Stimulated activated CD4-positive, alpha-beta T cell treated with anti-CD3 and anti-CD28 coated beads, TNF-alpha, amount 100 ng/mL, for 1 hour (primary cell): ENCODE measurements at regions not wholly inside any gene's neighbourhood (a gene's known extent, or its start where the extent isn't known, plus 50 kb on each side); places are given as distances from the start of the nearest gene placed in this dataset.
"Not testable (repeated sequence)": the region's sequence is repeated elsewhere in the genome, so short reads cannot be mapped to it uniquely, and the experiment has no call there.

Experiments used
- DNase-seq, 3 donors: peaks; one replicate each; pipeline ENCODE4 v3.0.0-alpha.2; 2020; ENCODE audit warnings: low read depth in 3 of 3, low spot score in 1 of 3

DNA sequence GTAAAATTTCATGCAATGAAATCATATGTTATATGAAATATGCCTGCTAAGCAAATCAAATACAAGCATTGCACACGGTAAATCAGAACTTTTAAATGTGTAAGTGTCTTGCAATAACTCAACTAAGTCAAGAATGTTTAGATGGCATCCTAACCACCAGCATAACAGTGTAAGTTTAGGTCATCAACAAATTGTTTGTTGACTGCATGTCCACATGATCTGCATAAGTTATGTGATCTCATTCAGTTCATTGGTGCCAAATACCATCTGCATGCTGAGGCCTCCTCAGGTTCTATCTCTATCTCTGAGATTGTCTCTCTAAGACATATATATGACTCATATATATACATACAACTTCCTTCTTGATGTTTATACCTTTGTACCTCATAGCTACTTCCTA lies 159.6 kb upstream of the STK32A start:
- no peak for DNase-seq

DNA sequence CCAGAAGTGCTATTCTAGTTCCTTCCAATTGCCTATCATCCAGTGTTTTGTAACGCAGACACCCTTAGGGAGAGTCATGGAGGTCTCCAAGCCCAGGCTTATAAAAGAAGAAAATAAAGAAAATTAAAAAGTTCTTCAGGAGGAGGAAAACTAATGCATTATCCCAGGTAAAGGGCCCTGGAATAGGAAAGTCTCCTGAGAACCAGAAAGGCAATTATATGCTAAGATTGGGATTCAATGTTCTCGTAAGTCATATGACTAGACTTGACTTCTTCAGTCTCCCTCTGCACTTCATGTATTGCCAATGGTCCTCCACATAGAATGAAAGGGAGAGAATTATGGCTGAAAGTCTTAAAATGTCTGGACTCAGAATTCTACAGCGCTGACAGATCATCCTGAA lies 154.4 kb upstream of the STK32A start:
- no peak for DNase-seq

DNA sequence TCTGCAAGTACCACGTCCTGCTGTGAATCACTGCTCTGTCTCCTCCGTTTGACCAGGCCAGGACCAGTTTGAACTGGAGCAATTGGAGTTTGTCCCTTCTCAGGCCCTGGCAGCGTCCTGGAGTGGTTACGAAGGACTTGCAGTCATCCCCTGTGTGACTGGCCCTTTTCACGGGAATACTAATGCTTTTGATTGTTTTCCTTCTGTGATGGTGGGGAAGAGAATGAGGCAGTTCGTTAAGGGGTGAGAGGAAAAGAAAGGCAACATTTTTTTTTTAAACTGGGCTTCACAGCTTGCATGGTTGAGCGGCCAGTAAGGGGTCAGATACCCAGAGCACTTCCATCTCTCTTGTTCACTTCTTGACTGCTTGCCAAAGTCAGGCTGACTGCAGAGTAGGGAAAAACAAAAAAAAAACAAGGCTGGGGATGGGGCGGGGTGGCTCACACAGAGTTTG lies 153.5 kb upstream of the STK32A start:
- no peak for DNase-seq

DNA sequence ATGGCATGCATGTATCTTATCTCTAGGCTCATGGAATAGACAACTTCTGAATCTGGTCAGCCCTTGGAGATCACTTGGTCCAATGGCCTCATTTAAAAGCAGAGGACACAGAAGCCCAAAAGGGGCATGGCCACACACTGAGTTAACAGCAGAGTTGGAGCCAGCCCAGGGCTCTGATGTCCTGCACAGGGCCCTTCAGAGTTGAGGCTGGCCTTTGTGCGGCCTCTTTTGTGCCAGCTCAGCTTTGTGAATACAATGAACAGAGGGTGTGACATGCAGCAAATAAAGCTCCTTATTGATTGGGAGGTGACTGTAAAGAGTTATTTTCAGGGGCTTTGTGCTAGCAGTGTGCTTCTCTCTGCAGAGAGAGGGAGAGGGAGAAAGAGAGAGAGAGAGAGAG lies 150.1 kb upstream of the STK32A start:
- DNase-seq: no peak

DNA sequence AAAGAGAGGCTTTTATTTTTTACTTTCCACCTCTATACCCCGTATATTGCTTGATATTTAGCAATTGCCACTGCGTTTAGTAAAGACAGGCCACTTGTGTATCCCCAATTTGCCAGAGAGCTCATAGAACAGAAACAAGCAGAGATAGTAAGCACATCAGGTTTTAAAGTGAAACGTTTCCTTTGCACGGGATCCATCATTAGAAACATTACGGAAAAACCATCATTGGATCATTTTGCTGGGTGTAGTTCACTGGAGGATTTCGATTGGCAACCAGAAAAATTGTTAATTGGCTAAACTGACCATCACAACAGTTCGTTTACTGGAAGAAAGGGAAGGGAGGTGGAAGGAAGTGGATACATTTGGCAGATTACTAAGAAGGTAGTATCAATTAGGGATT lies 149.4 kb upstream of the STK32A start:
- DNase-seq: no peak

DNA sequence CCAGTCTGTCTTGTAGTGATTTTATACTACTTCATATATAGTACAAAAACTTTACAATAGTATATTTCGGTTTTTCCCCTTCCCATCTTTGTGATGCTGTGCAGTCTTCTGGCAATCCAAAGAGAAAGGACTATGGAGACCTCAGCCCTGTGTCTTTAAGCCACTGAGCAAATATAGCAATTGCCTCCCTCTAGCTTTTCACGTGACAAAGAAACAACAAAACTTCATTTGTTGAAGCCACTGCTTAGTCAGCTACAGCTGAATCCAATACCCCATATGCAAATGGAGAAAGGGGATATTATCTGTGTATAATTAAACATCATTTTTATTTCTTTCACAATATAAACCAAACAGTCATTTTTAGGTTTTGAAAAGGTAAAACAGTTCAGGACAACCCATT lies 142.8 kb upstream of the STK32A start:
- DNase-seq: no peak

DNA sequence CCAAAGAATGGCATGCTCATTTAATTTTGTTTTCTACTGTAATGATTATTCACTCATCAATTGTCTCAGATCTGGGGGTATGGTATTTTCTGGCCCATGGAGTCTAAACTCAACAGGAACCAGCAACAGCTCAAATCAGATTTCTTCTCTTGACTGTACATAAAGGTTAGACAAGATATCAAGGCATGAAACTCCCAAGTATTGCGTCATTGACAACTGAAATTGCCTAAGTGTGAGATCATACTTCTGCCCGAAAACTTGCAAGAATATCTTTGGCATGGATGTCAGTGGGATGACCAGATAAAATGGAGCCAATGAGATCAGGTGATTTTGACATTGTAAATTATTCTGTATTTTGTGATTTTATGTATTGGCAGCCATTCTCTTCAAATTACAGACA lies 141.7 kb upstream of the STK32A start:
- DNase-seq: no peak

DNA sequence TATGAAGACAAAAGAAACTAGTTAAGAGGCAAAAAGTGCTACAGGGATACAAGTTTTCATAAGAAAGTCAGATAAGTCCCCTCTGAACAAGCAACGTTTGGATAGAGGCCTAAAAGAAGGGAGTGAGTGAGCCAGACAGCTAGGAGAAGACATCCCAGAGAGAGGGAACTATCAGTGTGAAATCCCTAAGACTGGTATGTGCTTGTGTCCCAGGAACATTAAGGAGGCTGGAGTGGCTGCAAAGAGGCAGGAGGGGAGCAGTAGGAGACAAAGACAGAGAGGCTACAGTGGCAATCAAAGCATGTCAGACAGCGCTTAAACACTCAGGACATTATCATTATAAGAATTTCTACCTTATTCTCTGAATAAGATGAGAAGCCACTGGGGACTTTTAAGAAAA lies 139.1 kb upstream of the STK32A start:
- no peak for DNase-seq

DNA sequence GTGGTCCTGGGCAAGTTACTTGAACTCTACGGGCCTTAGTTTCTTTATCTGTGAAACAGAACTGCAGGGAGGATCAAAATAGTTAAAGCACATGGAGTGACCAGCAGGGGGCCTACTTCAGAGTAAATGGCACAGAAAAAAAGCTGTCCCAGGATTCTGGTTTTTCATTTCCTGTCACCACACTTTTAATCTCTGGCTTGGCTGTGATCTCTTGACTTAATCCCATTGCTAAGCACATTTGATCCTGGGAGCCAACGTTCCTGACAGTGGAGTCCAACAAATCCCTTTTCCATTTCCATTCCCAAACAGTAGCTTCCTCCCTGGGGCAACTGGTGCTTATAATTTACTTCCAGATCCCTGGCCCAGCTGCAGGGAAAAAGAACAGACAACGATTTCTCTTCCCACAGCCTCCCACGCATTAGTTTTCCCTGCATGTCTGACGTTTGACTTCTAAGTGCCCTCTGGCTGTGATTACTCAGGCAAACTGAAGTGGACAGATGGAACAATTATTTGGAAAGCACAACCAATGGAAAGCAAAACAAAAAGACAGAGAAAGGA lies 136.5 kb upstream of the STK32A start:
- no peak for DNase-seq

DNA sequence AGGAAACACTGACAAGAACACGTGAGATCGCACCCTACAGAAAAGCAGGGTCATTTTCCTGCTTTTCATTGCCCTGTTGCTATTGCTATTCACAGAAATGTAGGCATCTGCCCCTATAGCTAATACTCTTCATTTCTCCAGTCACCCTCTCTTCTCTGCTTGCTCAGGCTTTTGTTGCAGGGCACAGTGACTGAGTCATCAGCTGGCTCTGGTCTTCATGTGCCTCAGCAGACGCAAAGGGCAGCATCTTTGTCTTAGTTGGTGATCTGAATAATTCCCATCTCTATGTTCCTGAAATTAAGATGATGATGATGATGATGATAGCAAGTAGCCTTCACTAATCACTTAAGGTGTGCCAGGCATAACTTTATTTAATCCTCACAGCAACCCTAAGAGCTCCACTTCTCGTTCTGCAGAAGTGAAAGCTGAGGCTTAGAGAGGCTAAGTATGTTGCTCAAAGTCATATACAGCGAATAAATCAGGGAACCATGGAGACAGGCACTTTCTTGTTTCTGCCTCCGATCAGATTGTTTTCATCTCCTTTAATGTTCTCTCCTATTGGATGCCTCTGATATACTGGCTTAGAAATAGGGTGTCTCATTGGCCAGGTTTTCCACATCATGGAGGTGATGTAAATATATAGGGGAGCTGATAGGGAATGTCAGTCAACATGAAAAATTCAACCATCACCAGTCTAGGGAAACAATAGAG lies 133.0 kb upstream of the STK32A start:
- DNase-seq: no peak

DNA sequence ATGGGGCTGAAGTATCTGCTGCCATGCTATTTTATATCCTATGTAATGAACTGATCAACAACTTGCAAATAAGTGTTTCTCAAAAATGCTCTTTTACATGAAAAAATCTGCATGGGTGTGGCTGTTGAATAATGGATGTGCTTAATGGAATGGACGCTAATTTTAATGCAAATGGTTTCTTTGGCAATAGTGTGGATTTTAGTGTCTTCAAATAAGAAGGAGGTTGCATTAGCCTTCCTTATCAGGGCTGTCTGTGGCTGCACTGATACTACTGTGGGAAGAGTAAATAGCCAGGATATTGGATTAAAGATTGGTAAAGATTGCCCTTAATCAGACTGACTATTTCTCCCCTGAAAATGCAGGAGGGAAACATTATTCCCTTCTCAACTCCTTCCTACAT lies 121.9 kb upstream of the STK32A start:
- no peak for DNase-seq

DNA sequence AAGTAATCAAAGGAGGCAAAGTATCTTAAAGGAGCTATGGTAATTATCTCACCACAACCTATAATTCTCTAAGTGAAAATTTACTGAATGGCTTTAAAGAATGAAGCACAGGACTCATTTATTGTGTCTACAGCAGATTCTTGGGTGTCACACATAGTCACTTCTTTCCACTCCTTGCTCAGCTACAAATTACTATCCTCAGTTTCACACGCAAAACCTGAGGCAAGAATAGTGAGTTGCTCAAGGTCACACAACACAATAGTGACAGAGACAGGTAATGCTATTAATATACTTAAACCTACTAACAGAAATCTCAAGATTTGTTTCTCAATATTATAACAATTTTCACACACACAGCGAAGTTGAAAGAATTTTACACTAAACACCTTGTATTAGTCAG lies 120.9 kb upstream of the STK32A start:
- DNase-seq: no peak

DNA sequence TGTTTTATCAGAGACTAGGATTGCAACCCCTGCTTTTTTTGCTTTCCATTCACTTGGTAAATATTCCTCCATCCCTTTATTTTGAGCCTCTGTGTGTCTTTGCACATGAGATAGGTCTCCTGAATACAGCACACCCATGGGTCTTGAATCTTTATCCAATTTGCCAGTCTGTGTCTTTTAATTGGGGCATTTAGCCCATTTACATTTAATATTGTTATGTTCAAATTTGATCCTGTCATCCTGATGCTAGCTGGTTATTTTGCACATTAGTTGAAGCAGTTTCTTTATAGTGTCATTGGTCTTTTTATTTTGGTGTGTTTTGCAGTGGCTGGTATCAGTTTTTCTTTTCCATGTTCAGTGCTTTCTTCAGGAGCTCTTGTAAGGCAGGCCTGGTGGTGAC lies 95.1 kb upstream of the STK32A start:
- DNase-seq: not testable (repeated sequence)

DNA sequence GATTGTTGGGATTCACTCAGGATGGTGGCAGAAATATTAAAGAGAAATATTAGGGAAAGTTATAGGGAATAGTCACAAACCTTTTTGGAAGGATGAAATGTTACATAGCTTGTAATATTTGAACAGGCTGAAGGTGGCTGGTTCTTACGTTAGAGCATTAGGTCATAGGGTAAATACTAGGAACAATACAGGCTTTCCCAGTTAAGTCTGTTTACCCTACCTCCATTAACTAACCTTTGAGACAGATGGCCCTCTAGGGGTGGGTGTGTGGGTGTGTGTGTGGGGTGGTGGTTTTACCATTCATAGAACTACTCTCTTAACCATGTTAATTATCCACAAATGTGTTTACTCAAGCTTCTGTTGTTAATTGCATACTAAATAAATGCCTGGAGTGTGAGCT lies 94.3 kb upstream of the STK32A start:
- DNase-seq: no peak

DNA sequence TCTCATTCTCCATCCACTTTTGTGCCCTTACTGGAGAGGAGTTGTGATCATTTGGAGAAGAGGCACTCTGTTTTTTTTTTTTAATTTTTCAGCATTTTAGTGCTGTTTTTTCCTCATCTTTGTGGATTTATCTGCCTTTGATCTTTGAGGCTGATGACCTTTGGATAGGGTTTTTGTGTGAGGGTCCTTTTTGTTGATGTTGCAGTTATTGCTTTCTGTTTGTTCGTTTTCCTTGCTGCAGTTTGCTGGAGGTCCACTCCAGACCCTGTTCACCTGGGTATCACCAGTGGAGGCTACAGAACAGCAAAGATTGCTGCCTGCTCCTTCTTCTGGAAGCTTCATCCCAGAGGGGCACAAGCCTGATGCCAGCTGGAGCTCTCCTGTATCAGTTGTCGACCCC lies 93.2 kb upstream of the STK32A start:
- DNase-seq: not testable (repeated sequence)

DNA sequence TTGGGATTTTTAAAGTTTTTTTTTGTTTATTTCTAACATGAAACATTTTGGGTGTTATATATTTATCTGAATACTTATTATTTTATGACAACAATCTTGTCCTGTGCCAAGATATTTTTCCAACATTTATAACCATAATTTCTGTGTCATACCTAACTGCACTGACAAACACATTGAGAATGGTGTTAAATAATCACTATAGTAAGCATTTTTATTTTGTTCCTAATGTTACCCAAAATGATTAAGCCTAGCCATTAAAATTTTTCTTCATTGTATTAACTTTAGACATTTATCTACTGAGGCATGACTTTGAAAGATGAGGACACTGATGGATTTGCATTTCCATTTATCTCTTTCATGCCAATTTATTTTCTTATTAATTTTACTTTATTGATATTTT lies 91.6 kb upstream of the STK32A start:
- no peak for DNase-seq

DNA sequence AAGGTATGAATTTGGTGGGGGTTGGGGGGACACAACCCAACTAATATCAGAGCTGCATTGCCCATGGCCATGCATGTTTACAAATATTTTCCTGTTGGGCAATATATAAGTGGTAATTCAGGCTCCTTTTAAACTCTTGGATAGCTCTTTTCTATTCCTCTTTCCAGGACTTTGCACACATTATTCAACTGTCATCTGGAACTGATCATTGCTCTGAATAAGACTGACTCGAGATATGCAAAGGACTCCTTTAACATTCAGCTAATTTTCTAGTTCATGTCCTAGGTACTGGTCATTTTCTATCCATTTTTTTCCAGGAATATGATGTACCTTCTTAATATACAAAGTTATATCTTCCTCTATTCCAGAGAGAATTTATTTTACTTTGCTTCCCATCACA lies 89.5 kb upstream of the STK32A start:
- no peak for DNase-seq

DNA sequence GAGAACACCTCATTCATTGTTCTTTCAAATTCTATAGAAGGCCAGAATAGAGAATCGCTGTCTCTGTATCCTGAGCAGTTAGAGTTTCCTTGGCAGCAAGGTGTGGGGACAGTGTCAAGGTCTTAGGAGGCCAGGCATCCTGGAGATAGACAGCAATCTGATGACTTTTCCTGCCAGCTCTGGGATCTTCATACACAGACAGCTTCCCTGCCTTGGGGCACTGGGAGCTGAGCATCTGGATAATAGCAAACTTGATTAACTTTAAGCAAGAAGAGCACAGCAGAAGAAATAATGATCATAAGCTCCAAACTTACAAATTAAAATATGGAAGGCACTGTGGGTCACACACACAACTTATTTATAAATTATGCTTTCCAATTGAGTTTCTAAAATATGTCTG lies 86.1 kb upstream of the STK32A start:
- DNase-seq: no peak

DNA sequence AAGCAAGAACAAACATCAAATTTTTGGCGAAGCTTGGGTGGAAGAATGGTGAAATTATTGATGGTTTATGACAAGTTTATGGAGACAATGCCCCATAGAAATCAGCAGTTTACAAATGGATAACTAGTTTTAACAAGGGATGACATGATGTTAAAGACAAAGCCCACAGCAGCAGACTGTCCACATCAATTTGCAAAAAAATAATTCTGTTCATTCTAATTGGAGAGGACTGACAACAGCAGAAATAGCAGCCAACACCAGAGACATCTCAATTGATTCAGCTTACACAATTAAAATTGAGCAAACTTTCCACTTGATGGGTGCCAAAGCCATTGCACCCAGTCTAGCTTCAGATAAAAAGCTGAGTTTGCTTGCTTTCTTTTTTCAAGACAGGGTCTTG lies 82.7 kb upstream of the STK32A start:
- no peak for DNase-seq

DNA sequence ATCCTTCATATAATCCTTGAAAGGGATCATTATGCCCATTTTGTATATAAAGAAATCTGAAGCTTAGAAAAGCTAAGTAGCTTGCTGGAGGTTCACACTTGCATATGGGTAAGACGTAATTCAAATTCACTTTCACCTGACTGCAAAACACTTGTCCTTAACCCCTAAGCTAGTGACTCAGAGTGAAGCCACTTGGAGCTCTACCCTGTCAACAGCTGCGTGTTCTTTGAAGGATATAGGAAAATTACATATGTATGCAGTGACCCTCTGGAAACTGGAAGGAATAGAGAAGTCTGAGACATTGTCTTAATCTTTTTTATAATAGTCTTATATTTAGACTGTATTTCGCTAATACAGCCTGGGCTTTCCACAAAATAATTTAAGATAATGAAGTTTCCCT lies 80.0 kb upstream of the STK32A start:
- DNase-seq: no peak

DNA sequence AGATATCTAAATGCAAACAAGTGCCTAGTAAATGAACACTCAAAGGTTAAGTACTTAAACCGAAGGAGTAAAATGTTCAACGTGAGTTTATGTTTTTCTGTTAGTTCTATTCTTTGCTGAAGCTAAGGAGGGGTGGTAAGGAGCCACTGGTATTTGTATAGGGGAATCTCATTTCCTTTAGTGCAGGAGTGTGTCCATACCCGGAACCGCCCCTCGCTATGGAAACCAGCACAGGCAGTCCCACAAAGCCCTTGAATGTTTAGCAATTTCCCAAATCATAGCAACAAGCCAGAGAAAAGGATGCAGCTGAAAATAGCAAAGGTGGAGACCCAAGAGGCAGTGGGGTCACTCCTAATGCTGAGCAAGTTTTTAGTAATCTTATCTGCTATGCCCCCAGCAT lies 78.8 kb upstream of the STK32A start:
- no peak for DNase-seq

DNA sequence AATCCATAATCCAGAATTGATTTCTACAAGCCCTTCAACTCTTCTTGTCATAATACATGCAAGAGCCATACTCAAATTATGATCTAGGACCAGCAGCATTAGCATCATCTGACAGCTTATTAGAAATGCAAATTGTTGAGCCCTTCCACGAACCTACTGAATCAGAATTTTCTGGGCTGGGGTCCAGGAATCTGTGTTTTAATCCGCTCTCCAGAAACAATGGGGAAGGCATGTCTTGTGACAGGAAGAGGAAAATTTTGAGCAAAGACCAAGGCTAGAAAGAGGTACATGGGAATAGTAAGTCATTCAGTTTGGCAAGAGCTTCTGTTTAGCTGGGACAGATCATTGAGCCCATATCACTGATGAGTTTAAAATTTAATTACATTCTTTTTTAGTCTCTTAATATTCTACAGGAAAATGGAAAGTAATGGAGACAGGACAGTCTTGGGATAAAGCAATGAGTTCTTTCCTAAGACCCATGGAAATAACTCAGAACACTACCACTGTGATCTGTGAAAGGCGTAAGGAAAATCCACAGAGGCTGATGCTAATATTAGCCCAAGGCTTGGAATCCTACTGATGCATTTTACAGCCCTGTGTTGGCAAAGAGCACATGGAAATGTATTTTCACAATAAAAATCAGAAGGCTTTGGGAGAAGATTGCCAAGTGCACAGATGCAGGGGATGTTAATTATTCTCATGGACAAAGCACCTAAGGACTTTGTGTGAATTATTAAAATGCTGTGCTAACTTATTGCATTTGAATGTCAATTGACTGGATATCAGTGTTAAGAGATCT lies 73.7 kb upstream of the STK32A start:
- DNase-seq: no peak

DNA sequence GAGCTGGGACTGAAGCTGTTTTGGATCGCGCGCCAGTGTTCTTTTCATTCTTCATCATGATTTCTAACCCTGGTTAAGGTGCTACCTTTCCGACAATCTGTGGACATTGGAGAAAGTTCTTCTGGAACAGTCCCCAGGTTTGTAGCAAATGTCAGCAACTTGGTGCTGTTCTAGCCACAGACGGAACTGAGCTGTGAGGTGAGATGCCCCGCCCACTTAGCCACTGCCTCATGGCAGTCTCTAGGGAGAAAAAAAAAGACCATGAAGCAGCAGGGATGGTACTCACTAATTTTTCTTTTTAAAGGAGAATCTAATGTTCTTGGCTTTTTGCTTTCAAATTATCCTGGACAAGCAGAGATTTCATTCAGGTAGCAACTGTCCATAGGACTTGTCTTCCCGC lies 72.1 kb upstream of the STK32A start:
- no peak for DNase-seq
